ENCODE measurements at regions not wholly inside any gene's neighbourhood (a gene's known extent, or its start where the extent isn't known, plus 50 kb on each side); places are given as distances from the start of the nearest gene placed in this dataset.

DNA sequence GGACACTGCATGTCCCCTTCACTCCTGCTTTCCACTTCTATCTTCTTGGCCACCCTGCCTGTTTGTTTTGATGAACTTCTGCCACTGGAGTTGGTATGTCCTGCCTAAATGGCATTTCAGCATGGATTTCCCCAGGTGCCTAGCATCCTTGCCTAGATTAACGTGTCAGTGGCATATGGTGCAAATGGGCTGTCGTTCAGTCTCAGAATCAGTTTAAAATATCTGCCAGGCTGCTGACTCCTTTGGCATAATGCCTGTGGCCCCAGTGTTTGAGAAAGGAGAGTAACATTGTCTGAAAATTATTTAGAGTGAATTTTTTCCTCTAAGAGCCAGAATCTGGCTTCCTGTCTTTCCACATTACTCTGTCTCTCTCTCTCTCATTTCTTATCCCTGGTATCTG lies 64.9 kb upstream of the BARHL2 start:
- TF ChIP-seq, protein P1, sequence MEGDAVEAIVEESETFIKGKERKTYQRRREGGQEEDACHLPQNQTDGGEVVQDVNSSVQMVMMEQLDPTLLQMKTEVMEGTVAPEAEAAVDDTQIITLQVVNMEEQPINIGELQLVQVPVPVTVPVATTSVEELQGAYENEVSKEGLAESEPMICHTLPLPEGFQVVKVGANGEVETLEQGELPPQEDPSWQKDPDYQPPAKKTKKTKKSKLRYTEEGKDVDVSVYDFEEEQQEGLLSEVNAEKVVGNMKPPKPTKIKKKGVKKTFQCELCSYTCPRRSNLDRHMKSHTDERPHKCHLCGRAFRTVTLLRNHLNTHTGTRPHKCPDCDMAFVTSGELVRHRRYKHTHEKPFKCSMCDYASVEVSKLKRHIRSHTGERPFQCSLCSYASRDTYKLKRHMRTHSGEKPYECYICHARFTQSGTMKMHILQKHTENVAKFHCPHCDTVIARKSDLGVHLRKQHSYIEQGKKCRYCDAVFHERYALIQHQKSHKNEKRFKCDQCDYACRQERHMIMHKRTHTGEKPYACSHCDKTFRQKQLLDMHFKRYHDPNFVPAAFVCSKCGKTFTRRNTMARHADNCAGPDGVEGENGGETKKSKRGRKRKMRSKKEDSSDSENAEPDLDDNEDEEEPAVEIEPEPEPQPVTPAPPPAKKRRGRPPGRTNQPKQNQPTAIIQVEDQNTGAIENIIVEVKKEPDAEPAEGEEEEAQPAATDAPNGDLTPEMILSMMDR (IDR thresholded peaks at IDR 0.05; ENCODE audit: low read length) = no peak
- TF ChIP-seq EZH2 (optimal IDR thresholded peaks at IDR 0.05; ENCODE audit: low read depth, low read length) = no peak
